LNCaP clone FGC (cell line): ENCODE measurements at regions not wholly inside any gene's neighbourhood (a gene's known extent, or its start where the extent isn't known, plus 50 kb on each side); places are given as distances from the start of the nearest gene placed in this dataset.

Experiments
- DNase-seq: peaks from one replicate; pipeline ENCODE4 v3.0.0-alpha.2; 2011; ENCODE audit warnings: low read depth
- H3K4me3 ChIP-seq: 2 replicates; pipeline ENCODE4 v1.5.1; 2011; ENCODE audit warnings: mild to moderate bottlenecking, low read depth, low read length, control low read depth
- CTCF ChIP-seq: IDR thresholded peaks from 2 replicates; pipeline ENCODE4 v1.5.1; 2012; ENCODE audit warnings: mild to moderate bottlenecking; ENCODE audit not compliant: control insufficient read depth, insufficient read depth; ENCODE audit errors: extremely low read depth

- H3K4me3 ChIP-seq: no peak overlapping the region
- DNase-seq: no peak
- TF ChIP-seq CTCF: no peak
These were observed 174.6 kb upstream of the NECTIN3 start for GRCh38 chr3:110897046-110897445.

GRCh38 chr3:110900576-110900975 lies 171.0 kb upstream of the NECTIN3 start:
- TF ChIP-seq CTCF: no peak
- no peak overlapping the region for H3K4me3 ChIP-seq
- DNase-seq: no peak

- no peak overlapping the region for H3K4me3 ChIP-seq
- DNase-seq: no peak
- TF ChIP-seq CTCF: no peak
These were observed 170.1 kb upstream of the NECTIN3 start for GRCh38 chr3:110901536-110901935.

GRCh38 chr3:110902453-110903085 lies 169.0 kb upstream of the NECTIN3 start:
- DNase-seq: no peak
- no peak for TF ChIP-seq CTCF
- H3K4me3 ChIP-seq: no peak overlapping the region

GRCh38 chr3:110903771-110904519 lies 167.7 kb upstream of the NECTIN3 start:
- TF ChIP-seq CTCF: no peak
- no peak overlapping the region for H3K4me3 ChIP-seq
- no peak for DNase-seq

- DNase-seq: no peak
- no peak for TF ChIP-seq CTCF
- H3K4me3 ChIP-seq: no peak overlapping the region
These were observed 167.1 kb upstream of the NECTIN3 start for GRCh38 chr3:110904520-110904890.
